Activated naive CD8-positive, alpha-beta T cell treated with anti-CD3 and anti-CD28 coated beads, Interleukin-2, amount 50 U/mL, for 24 hours (primary cell): ENCODE measurements at regions not wholly inside any gene's neighbourhood (a gene's known extent, or its start where the extent isn't known, plus 50 kb on each side); places are given as distances from the start of the nearest gene placed in this dataset.

Source experiments
- ATAC-seq: fragments of 150-1000 bp; cut with Tn5 transposase; one replicate; pipeline ENCODE4 v1.10.0; 2021
- DNase-seq: peaks from one replicate; pipeline ENCODE4 v3.0.0; 2021
- H3K27ac Mint-ChIP-seq: one replicate; pipeline ENCODE4 v1.8.0; 2021; ENCODE audit warnings: mild to moderate bottlenecking, mixed read lengths
- H3K27me3 Mint-ChIP-seq: one replicate; pipeline ENCODE4 v1.8.0; 2021; ENCODE audit warnings: mixed read lengths
- H3K36me3 Mint-ChIP-seq: one replicate; pipeline ENCODE4 v1.8.0; 2021; ENCODE audit warnings: low read depth, mixed read lengths
- H3K4me1 Mint-ChIP-seq: one replicate; pipeline ENCODE4 v1.8.0; 2021; ENCODE audit warnings: mixed read lengths
- H3K4me3 Mint-ChIP-seq: one replicate; pipeline ENCODE4 v1.8.0; 2021; ENCODE audit warnings: mild to moderate bottlenecking, moderate library complexity, mixed read lengths
- H3K9me3 Mint-ChIP-seq: one replicate; pipeline ENCODE4 v1.8.0; 2021; ENCODE audit warnings: mixed read lengths

DNA sequence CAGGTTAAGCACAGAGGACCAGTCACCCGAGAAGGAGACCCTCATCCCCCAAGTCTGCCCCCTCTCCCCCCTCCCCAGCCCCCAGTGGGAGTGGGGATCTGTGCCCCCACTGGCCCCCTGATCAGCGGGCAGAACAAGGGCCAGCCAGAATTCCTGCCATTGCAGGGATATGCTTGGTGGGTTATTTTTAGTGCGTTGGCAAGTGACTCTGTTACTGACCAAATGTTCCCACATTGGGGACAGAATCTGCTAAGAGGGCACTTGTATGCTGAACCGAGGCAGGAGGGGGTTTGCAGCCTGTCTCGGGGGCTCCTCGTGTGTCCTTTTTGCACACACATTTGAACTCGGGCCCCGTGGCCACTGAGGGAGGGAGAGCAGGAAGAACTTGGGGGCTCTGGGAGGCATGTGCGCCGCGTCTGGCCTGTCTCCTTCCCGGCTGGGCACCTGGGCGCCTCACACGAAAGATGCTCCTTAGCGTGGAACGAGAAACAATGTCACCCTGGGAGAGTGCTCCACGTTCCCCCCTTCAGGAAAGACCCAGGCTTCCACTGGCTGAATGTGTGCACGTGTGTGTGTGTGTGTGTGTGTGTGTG, 66.4 kb upstream of the CASZ1 start:
- DNase-seq (no peak), ATAC-seq (no peak)
- Mint-ChIP-seq H3K9me3 (no peaks in the 10 kb centered on the region), H3K27ac (no peak overlapping the region), H3K4me1 (peaks cover 11% of the 10 kb centered on the region), H3K27me3 (peaks cover 37% of the 10 kb centered on the region), H3K36me3 (no peaks in the 10 kb centered on the region), H3K4me3 (no peak overlapping the region)

DNA sequence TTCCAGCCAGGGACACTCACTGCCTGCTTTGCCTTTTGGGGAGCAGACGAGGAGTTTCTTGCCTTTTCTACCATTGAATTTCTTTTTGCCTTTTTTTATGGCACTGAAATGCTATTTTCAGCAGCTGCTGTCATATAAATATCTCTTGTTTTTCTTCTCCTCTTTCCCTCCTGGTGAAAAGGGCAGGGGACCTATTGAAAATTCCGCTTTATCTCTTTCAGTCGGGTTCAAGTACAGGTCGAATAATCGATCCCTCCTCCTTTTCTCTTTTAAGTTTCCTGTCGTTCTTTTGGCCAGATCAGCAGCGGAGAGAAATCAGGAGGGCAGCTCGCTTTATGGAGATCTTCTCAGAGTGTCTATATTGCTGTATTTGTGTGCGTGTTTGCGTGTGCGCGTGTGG, 67.4 kb upstream of the CASZ1 start:
- Mint-ChIP-seq H3K4me3 (no peak overlapping the region), H3K9me3 (no peaks in the 10 kb centered on the region), H3K36me3 (no peaks in the 10 kb centered on the region), H3K4me1 (peaks cover 11% of the 10 kb centered on the region), H3K27ac (no peak overlapping the region), H3K27me3 (peaks cover 46% of the 10 kb centered on the region)
- ATAC-seq (no peak), DNase-seq (no peak)

DNA sequence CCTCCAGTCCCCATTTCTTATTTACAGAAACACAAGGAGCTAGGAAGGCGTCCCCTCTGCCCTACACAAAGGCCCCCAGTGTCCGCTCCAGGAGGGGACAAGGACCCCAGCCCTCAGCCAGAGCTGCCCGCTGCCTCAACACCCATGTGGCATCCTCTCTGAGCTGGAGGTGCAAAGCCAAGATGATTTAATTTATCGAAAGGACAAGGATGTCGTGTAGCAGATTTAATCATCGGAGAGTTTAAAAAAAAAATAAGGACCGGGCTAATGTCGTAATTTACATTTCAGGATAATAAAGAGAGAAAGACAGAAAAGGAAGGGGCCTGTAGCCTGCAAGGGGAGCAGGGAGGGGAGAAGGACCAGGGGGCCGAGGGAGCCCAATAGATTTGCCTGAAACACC, 68.3 kb upstream of the CASZ1 start:
- Mint-ChIP-seq H3K4me1 (peaks cover 11% of the 10 kb centered on the region), H3K27ac (no peak overlapping the region), H3K27me3 (peaks cover 50% of the 10 kb centered on the region), H3K36me3 (no peaks in the 10 kb centered on the region), H3K4me3 (no peak overlapping the region), H3K9me3 (no peaks in the 10 kb centered on the region)
- DNase-seq (no peak), ATAC-seq (no peak)

DNA sequence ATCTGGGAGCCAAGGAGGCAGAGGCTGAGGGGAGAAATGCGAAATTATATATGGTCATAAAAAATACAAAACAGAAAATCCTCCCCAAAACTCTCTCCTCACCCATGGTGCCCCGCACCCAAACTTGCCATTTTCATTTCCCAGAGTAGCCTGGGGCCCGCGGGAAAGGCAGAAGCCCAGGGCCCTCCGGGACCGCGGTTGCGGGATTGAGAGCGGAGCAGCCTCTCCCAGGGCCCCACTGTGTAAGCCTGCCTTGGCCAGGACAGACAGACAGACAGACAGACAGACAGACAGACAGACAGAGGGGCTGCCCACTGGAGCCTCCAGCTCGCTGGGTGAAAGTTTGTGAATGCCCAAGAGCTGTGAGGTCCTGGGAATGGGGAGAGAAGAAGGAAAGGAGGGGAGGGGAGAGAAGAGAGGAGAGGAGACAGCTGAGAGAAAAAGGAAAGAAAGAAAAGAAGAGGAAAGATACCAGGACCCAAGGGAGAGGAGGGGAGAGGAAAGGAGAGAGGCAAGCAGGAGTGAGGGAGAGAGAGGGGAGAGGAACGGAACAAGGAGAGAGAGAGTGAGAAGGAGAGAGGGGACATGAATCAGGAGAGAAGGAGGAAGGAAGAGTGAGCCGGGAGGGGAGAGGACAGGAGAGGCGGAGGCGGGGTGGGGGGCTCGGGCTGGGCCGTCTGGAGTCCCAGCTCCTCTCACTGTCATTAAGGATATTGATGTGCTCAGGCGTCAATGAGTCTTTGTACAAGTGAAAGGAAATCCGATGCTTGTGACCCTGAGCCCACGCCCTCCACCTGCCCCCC, 69.3 kb upstream of the CASZ1 start:
- Mint-ChIP-seq H3K36me3 (no peaks in the 10 kb centered on the region), H3K4me3 (no peak overlapping the region), H3K9me3 (no peaks in the 10 kb centered on the region), H3K27me3 (peaks cover 59% of the 10 kb centered on the region), H3K4me1 (peaks cover 11% of the 10 kb centered on the region), H3K27ac (no peak overlapping the region)
- DNase-seq (no peak), ATAC-seq (no peak)

DNA sequence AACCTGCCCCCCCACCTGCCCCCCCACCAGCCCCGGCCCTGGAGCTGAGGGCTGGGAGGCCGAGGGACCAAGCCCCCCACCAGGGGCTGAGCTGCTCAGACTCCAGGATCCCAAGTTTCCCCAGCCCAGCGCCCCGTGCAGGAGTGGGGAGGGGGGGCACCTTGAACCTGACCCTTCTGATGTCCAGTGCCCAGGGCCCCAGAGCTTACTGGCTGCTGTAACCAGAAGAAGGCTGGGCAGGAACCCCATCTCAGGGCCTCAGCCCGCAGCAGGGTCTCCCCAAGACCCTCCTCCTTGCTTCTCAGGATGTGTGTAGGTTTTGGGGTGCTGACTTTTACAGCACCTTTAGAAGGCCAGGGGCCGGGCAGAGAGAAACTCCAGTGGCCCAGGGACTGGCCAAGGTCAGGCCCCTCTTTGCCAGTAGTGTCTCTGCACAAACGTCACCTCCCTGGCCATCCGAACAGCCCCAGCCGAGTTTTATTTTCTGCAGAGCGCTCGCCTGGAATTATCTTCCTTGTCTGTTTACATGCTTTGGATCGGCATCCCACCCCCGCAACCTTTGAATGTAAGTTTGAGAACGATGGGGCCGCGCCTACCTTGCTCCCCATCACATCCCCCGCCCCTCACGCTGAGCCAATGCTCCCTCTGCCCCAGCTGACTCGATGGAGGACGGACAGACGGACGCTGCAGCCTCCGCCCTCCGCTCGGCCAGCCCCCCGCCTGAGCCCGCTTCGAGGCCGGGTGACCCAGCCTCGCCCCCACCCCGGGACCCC, 70.1 kb upstream of the CASZ1 start:
- H3K36me3 Mint-ChIP-seq: no peaks in the 10 kb centered on the region
- peak overlapping the region; percentile 47 for H3K4me3 Mint-ChIP-seq
- H3K4me1 Mint-ChIP-seq: peaks cover 11% of the 10 kb centered on the region
- DNase-seq (peak; percentile 30), ATAC-seq (no peak)
- peaks cover 60% of the 10 kb centered on the region for H3K27me3 Mint-ChIP-seq
- no peaks in the 10 kb centered on the region for H3K9me3 Mint-ChIP-seq
- H3K27ac Mint-ChIP-seq: no peak overlapping the region

DNA sequence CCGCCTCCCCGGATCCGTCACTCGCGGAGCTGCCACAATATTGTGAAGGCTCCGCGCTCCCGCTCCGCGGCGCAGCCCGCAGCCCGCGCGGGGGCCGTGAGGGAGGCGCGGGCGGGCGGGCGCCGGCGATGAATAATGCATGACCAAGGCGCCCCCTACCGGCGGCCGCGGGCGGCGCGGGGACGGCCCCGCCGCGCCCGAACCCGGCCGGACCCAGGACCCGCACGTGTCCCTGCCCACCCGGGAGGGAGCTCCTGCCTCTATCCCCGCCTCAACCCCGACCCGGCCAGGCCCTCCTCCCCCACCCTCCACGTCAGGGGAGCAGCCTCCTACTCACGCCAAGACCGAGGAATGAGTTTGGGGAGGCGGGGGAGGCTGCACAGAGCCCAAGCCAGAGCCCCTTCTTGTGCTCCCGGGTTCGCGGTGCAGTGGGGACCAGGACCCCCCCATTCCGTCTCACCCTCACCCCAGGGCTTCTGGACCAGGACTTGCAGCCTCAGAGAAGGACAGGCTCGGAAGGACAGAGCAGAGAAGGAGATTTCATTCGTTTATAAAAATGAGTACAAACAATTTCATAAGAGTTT, 70.8 kb upstream of the CASZ1 start:
- ATAC-seq: peak; percentile 55
- H3K4me1 Mint-ChIP-seq: peaks cover 11% of the 10 kb centered on the region
- H3K36me3 Mint-ChIP-seq: no peaks in the 10 kb centered on the region
- peak; percentile 69 for DNase-seq
- H3K9me3 Mint-ChIP-seq: no peaks in the 10 kb centered on the region
- no peak overlapping the region for H3K27ac Mint-ChIP-seq
- no peak overlapping the region for H3K4me3 Mint-ChIP-seq
- H3K27me3 Mint-ChIP-seq: peaks cover 66% of the 10 kb centered on the region

DNA sequence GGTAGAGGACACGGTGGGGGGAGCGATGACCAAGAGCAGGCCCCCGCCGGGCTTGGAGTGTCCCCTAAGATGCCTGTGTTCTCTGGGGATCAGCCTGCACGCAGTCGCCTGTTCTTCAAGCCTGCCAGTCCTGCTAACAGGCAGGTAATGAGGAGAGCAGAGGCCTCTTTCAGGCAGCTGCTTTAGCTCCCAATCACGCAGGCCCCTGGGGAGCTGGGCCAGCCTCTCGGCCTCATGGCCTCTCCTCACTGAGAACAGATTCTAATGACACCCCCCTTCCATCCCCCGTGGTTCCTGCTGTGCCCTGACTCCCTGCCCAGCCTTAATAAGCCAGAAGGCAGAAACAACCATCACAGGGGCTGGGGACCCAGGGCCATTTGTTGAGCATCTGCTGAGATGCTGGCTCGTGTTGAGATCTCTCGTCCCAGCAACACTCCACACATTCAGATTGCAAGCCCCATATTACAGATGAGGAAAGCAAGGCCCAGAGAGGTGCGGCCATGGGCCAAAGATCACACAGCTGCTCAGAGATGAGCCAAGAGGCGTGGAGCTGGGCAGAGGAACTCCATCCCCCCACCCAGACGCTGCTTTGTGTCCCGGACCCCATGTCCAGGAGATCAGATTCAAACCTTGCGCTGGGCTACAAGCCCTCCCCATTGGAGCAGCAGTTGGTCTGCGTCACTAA, 71.6 kb upstream of the CASZ1 start:
- H3K9me3 Mint-ChIP-seq: no peaks in the 10 kb centered on the region
- H3K4me3 Mint-ChIP-seq: no peak overlapping the region
- H3K4me1 Mint-ChIP-seq: peaks cover 11% of the 10 kb centered on the region
- no peaks in the 10 kb centered on the region for H3K36me3 Mint-ChIP-seq
- ATAC-seq: no peak
- DNase-seq: no peak
- H3K27me3 Mint-ChIP-seq: peaks cover 66% of the 10 kb centered on the region
- no peak overlapping the region for H3K27ac Mint-ChIP-seq

DNA sequence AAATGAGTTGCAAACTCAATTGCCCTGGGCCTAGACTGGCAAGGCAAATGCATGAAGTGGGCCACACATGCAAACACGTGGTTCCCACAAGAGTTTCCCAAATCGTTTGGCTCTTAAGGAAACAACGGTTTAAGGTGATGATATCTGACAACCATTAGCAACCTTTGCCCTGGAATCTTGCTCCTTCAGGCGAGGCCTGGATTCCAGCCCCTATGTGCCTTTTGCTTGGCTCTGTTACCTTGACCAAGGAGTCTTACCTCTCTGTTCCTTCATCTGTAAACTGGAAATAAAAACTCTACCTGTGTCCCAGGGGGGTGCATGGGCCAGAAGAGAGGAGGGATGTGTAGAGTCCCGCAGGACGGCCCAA, 72.1 kb upstream of the CASZ1 start:
- H3K36me3 Mint-ChIP-seq: no peaks in the 10 kb centered on the region
- peaks cover 11% of the 10 kb centered on the region for H3K4me1 Mint-ChIP-seq
- H3K27me3 Mint-ChIP-seq: peaks cover 62% of the 10 kb centered on the region
- H3K9me3 Mint-ChIP-seq: no peaks in the 10 kb centered on the region
- H3K4me3 Mint-ChIP-seq: no peak overlapping the region
- ATAC-seq: no peak
- no peak overlapping the region for H3K27ac Mint-ChIP-seq
- DNase-seq: no peak

DNA sequence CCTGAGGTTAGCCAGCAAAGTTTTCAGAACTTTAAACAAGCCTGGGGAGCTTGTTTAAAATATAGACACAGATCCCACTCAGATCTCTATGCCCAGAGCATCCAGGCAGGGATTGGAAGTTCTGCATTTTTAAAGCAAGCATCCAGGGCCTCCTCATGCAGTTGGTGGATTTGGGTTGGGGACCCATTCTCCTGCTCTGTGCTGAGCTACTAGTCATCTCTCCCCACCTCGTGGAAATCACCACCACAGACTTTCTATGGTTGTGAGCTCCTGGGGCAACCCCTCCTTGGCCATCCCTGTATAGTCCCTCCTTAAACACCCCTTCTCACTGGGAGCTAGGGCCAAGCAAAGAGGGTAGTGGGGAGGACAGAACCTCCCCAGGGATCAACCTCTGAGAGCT, 73.5 kb upstream of the CASZ1 start:
- DNase-seq (no peak), ATAC-seq (no peak)
- no peaks in the 10 kb centered on the region for H3K9me3 Mint-ChIP-seq
- H3K27ac Mint-ChIP-seq: no peak overlapping the region
- H3K4me3 Mint-ChIP-seq: no peak overlapping the region
- peaks cover 11% of the 10 kb centered on the region for H3K4me1 Mint-ChIP-seq
- no peaks in the 10 kb centered on the region for H3K36me3 Mint-ChIP-seq
- peaks cover 50% of the 10 kb centered on the region for H3K27me3 Mint-ChIP-seq

DNA sequence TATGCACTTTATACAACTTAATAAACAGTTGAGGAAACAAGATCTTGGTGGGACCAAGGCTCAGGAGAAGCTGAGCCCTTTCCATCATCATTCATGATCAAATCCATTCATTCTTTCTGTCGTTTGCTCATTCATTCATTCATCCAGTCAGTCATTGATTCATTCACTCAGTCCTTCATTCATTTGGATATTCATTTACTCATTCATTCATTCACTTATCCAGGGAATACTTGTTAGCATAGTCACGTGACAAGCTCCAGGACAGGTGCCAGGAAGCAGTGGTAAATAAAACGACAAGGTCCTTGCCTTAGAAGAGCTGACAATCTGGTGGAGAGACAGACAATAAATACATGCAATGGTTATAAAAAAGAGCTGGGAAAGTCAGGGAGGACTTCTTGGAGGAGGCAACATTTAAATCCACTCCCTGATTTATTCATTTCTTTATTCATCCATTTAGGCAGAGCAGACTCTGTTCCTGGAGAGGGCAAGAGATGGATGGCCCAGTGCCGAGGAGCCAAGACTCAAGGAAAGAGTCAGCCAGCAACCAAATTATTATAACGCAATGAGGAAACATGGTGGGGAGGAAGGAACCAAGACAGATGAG, 74.1 kb upstream of the CASZ1 start:
- DNase-seq: no peak
- no peak overlapping the region for H3K4me3 Mint-ChIP-seq
- no peaks in the 10 kb centered on the region for H3K9me3 Mint-ChIP-seq
- ATAC-seq: no peak
- no peaks in the 10 kb centered on the region for H3K36me3 Mint-ChIP-seq
- peaks cover 44% of the 10 kb centered on the region for H3K27me3 Mint-ChIP-seq
- H3K4me1 Mint-ChIP-seq: peaks cover 11% of the 10 kb centered on the region
- no peak overlapping the region for H3K27ac Mint-ChIP-seq

DNA sequence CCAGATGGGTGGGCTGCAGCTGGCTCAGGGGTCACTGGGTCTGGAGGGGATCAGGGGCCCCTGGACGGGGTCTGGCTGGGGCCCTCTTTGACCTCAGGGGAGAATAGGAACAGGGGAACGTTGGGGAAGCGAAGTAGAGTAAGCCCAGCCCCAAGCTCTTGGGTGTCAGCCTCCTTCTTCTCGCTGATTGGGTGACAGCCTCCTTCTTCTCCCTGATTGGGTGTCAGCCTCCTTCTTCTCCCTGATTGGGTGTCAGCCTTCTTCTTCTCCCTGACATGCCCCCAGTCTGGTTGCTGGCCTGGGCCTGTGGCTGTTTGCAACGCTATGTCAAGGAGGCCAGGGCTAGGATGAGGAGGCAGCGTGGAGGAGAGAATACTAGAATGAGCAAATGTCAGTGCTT, 76.7 kb upstream of the CASZ1 start:
- no peak for ATAC-seq
- no peaks in the 10 kb centered on the region for H3K4me1 Mint-ChIP-seq
- H3K4me3 Mint-ChIP-seq: no peak overlapping the region
- H3K36me3 Mint-ChIP-seq: no peaks in the 10 kb centered on the region
- H3K9me3 Mint-ChIP-seq: no peaks in the 10 kb centered on the region
- H3K27me3 Mint-ChIP-seq: peaks cover 26% of the 10 kb centered on the region
- no peak overlapping the region for H3K27ac Mint-ChIP-seq
- DNase-seq: no peak

DNA sequence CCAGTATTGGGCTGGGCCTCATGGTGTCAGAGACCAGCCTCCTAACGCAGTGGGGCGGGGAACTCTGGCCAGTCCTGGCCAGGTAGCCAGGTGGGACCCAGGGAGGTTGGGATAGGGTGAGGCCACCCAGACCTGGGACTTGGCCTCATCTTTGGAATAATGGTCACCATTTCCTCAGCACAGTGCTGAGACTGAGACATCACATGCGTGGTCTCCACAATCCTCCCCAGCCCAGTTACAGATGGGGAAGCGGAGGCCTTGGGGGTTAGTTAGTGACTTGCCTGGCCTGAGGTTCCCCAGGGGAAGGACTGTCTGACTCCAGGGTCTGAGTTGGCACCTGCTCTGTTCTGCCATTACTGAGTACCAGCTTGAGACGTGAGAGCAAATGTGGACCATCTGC, 77.9 kb upstream of the CASZ1 start:
- no peak overlapping the region for H3K4me3 Mint-ChIP-seq
- H3K27me3 Mint-ChIP-seq: peaks cover 16% of the 10 kb centered on the region
- H3K27ac Mint-ChIP-seq: no peak overlapping the region
- ATAC-seq (no peak), DNase-seq (no peak)
- H3K9me3 Mint-ChIP-seq: no peaks in the 10 kb centered on the region
- no peaks in the 10 kb centered on the region for H3K36me3 Mint-ChIP-seq
- H3K4me1 Mint-ChIP-seq: no peaks in the 10 kb centered on the region

DNA sequence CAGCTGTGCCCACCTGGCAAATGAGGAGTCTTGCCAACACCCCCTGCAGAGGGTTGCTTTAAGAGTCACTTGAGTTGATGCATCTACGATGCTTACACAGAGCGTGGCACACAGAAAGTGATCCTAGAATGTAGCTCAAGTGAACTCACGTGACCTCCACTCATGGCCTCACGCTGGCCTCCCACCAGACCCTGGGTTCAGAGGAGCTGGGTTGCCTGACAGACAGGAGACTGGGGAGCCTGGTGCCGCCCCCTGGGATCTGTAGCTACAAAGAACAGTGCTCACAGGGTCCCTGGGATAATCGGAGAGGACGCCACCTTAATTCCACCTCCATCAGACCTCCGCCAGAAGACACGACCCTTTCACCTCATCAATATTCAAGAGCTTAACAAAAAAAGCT, 81.4 kb upstream of the CASZ1 start:
- DNase-seq (no peak), ATAC-seq (no peak)
- Mint-ChIP-seq H3K9me3 (no peaks in the 10 kb centered on the region), H3K27me3 (no peaks in the 10 kb centered on the region), H3K4me3 (no peak overlapping the region), H3K27ac (no peak overlapping the region), H3K4me1 (no peaks in the 10 kb centered on the region), H3K36me3 (no peaks in the 10 kb centered on the region)

DNA sequence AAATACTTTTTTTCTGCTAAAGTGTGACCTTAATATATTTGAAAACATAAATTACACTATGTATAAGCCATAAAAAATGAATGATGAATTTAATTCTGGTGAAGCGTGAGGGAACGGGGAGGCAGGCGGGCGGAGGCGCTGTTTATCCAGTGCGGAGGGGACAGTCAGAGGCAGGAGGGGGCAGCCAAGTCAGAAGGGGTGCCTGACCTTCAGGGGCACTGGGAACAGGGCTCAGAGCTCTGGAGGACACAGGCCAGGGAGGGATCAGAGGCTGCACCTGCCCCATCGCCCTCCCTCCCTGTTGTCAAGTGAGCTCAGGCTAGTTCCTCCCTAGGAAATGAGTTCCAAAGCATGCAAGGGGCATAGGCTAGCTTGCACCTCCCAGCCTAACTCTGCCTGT, 82.0 kb upstream of the CASZ1 start:
- no peak for ATAC-seq
- Mint-ChIP-seq H3K36me3 (no peaks in the 10 kb centered on the region), H3K27ac (no peak overlapping the region), H3K4me3 (no peak overlapping the region), H3K27me3 (no peaks in the 10 kb centered on the region), H3K9me3 (no peaks in the 10 kb centered on the region), H3K4me1 (no peaks in the 10 kb centered on the region)
- DNase-seq: no peak
